ENCODE measurements at regions not wholly inside any gene's neighbourhood (a gene's known extent, or its start where the extent isn't known, plus 50 kb on each side); places are given as distances from the start of the nearest gene placed in this dataset.

DNA sequence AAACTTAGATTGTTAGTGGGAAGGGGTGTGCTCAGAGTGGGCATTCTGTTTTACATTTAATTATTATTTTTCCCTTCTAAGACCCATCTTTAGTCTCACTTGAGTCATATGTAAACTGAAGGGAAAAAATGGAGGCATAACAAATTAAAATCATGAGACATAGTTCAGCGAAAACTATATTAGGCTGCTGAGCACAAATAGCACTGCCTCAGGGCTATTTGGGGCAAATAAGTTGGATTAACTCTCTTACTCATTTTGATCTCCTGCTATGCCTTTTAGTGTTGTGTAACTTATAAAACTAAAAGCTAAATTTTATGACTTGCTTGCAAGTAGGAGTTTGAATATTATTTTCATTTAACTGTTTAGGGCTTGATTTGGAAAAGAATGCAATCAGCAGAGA lies 1329.2 kb upstream of the PCDH7 start:
- Mint-ChIP-seq H3K4me3 (ENCODE audit: unreplicated experiment) (no peak overlapping the region), H3K36me3 (ENCODE audit: unreplicated experiment) (no peaks in the 10 kb centered on the region), H3K27me3 (ENCODE audit: unreplicated experiment) (no peaks in the 10 kb centered on the region), H3K27ac (ENCODE audit: unreplicated experiment) (no peak overlapping the region), H3K9me3 (ENCODE audit: unreplicated experiment) (peaks cover 4% of the 10 kb centered on the region), H3K4me1 (ENCODE audit: unreplicated experiment) (no peaks in the 10 kb centered on the region)
- DNase-seq (ENCODE audit: extremely low spot score, unreplicated experiment): no peak
- TF ChIP-seq, protein P1, sequence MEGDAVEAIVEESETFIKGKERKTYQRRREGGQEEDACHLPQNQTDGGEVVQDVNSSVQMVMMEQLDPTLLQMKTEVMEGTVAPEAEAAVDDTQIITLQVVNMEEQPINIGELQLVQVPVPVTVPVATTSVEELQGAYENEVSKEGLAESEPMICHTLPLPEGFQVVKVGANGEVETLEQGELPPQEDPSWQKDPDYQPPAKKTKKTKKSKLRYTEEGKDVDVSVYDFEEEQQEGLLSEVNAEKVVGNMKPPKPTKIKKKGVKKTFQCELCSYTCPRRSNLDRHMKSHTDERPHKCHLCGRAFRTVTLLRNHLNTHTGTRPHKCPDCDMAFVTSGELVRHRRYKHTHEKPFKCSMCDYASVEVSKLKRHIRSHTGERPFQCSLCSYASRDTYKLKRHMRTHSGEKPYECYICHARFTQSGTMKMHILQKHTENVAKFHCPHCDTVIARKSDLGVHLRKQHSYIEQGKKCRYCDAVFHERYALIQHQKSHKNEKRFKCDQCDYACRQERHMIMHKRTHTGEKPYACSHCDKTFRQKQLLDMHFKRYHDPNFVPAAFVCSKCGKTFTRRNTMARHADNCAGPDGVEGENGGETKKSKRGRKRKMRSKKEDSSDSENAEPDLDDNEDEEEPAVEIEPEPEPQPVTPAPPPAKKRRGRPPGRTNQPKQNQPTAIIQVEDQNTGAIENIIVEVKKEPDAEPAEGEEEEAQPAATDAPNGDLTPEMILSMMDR (IDR thresholded peaks at IDR 0.05): no peak

GRCh38 chr4:29405116-29405515 lies 1315.1 kb upstream of the PCDH7 start:
- TF ChIP-seq, protein P1 (IDR thresholded peaks at IDR 0.05): no peak
- no peak overlapping the region for H3K27ac Mint-ChIP-seq (ENCODE audit: unreplicated experiment)
- DNase-seq (ENCODE audit: extremely low spot score, unreplicated experiment): no peak
- H3K27me3 Mint-ChIP-seq (ENCODE audit: unreplicated experiment): no peaks in the 10 kb centered on the region
- peaks cover 4% of the 10 kb centered on the region for H3K9me3 Mint-ChIP-seq (ENCODE audit: unreplicated experiment)
- peaks cover 10% of the 10 kb centered on the region for H3K4me1 Mint-ChIP-seq (ENCODE audit: unreplicated experiment)
- H3K4me3 Mint-ChIP-seq (ENCODE audit: unreplicated experiment): no peak overlapping the region
- H3K36me3 Mint-ChIP-seq (ENCODE audit: unreplicated experiment): no peaks in the 10 kb centered on the region

- no peak overlapping the region for H3K27ac Mint-ChIP-seq (ENCODE audit: unreplicated experiment)
Observed at GRCh38 chr4:29415771-29416170, 1304.4 kb upstream of the PCDH7 start.

DNA sequence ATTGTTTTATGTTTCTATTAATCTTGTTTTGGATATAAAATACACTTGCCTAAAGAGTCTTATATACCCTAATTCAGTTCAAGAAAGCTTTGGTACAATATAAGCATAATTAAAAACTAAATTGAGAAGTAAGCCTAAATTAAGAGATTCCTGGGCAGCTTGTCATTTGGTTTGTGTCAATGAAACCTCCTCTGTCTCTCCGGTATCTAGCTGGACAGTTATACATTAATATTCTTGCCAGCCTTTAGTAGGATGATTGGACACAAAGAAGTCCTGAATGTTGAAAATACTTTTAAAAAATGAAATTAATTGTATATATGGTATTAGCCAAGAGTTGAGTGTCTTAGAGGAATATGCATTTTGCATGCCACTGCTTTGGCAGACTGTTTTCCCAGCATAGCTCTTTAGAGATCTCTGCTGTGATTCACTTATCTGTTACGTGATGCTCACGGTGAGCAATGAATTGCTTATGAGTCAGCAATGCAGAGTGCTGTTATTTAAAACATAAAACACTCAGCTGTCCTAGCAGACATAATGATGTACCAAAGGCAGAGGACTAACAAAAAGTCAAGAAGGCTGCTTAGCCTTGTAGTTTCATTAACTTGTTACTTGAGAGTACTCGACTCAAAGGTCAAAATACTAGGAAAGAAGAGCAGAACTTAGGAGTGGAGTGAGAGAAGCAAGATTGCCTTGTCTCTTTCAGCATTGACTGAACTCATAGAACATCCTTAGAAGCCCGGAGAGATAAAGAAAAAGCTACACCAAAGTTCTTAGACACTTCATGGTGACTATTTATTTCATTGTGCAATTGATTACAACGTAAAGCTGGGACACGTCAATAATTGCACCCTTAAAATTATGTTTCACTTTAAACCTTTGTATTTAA lies 1296.1 kb upstream of the PCDH7 start:
- DNase-seq (ENCODE audit: extremely low spot score, unreplicated experiment): no peak
- Mint-ChIP-seq H3K36me3 (ENCODE audit: unreplicated experiment) (no peaks in the 10 kb centered on the region), H3K4me3 (ENCODE audit: unreplicated experiment) (no peak overlapping the region), H3K27me3 (ENCODE audit: unreplicated experiment) (no peaks in the 10 kb centered on the region), H3K4me1 (ENCODE audit: unreplicated experiment) (peaks cover 8% of the 10 kb centered on the region), H3K27ac (ENCODE audit: unreplicated experiment) (peak overlapping the region; percentile 36), H3K9me3 (ENCODE audit: unreplicated experiment) (no peaks in the 10 kb centered on the region)
- TF ChIP-seq, protein P1 (IDR thresholded peaks at IDR 0.05): no peak

More at GRCh38 chr4:29415771-29416170, 1304.4 kb upstream of the PCDH7 start:
- Mint-ChIP-seq H3K4me1 (ENCODE audit: unreplicated experiment) (no peaks in the 10 kb centered on the region), H3K27me3 (ENCODE audit: unreplicated experiment) (no peaks in the 10 kb centered on the region), H3K4me3 (ENCODE audit: unreplicated experiment) (no peak overlapping the region), H3K9me3 (ENCODE audit: unreplicated experiment) (no peaks in the 10 kb centered on the region), H3K36me3 (ENCODE audit: unreplicated experiment) (no peaks in the 10 kb centered on the region)
- TF ChIP-seq, protein P1 (IDR thresholded peaks at IDR 0.05): no peak
- no peak for DNase-seq (ENCODE audit: extremely low spot score, unreplicated experiment)

- H3K9me3 Mint-ChIP-seq (ENCODE audit: unreplicated experiment): peaks cover 8% of the 10 kb centered on the region
- no peaks in the 10 kb centered on the region for H3K4me1 Mint-ChIP-seq (ENCODE audit: unreplicated experiment)
- no peak overlapping the region for H3K4me3 Mint-ChIP-seq (ENCODE audit: unreplicated experiment)
- TF ChIP-seq, protein P1 (IDR thresholded peaks at IDR 0.05): no peak
- no peaks in the 10 kb centered on the region for H3K36me3 Mint-ChIP-seq (ENCODE audit: unreplicated experiment)
- DNase-seq (ENCODE audit: extremely low spot score, unreplicated experiment): no peak
- no peaks in the 10 kb centered on the region for H3K27me3 Mint-ChIP-seq (ENCODE audit: unreplicated experiment)
- H3K27ac Mint-ChIP-seq (ENCODE audit: unreplicated experiment): no peak overlapping the region
Observed at GRCh38 chr4:29453303-29453820, 1266.8 kb upstream of the PCDH7 start.

All from osteocyte (in vitro differentiated cells).